ENCODE measurements at regions not wholly inside any gene's neighbourhood (a gene's known extent, or its start where the extent isn't known, plus 50 kb on each side); places are given as distances from the start of the nearest gene placed in this dataset.

DNA sequence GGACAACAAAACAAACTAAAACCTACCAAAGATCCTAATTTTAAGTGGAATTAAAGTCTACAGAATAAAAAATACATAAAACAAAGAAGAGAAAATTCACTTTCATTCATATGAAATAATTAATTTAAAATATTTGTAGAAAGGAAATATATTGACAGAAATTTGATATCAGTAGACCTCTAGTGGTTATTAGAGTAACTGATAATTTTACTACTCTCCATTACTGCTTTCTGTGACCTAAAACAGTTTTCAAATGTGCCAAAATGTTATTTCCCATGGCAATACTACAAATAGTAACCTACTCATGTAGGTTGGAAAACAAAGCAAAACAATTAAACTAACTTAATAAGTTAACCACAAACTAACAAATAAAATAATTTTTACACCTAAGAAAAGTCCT lies 147.1 kb downstream of the NOL4 start:
- DNase-seq (ENCODE audit: low spot score) = no peak

DNA sequence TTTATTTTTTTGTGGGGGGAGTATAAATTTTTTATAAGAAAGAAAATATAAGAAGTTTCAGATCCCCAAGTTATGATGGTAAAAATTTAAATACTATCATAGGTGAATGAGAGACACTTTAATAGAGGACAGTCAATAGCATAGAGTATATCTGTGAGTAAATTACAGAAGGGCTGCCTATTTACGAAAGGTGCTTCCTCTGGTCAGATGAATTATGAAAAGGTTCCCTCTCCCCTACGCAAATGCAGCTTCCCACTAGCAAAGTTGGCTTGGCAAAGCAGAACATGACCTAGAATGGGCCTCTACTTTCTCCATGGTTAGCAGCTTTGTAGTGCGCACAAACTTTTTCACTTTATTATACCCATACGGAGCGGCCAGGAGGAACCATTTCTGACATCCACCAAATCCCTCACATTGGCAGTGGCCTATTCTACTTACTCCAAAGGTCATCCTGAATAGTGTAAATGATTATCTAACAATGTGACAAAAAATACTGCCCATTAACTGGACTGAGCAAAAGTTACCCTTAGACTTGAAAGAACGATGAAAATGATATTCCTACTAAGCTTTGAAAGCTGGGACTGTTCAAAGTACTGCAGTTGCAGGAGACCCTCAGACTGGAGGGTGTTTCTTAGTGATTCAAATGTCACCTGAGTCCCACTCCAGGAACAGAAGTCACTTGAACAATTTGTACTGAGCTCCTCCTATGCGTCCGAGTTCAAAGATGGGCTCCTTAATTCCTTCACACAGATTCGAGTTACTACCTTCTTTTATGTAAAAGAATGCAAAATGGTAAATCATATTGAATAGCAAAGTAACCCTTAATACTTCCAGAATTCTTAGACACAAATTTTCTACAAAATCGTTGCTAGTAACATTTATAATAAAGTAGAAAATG lies 148.5 kb downstream of the NOL4 start:
- DNase-seq (ENCODE audit: low spot score) = no peak

DNA sequence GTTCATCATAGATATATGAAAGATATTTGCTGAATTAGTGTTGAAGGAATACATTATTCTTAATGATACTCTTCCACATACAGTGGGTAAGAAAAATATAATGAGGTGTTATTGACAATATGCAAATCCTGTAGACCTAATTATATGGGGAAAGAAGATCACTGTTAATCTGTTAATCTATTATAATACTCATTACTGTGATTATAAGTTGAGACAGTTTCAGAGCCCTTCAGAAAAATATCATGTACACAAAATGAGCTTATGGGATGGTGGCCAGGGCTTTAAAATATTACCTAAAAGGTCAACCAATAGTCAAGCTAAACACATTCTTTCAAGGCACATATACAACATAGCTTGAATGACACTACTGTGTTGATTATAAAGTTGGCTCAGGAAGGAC lies 163.5 kb downstream of the NOL4 start:
- no peak for DNase-seq (ENCODE audit: low spot score)

DNA sequence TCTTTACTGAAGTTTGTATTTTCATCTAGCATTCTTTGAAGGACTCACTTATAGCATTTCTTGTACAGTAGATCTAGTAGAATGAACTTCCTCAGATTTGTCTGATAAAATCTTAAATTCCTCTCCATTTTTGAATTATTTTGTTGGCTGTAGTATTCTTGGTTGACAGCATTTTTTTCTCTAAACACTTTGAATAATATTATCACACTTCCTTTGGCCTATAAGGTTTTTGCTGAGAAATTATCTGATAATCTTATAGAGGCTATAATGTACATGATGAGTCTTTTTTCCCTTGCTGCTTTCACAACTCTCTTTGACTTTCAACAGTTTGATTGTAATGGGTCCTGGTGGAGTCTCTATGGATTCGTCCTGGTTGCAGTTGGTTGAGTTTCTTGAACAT lies 169.5 kb downstream of the NOL4 start:
- DNase-seq (ENCODE audit: low spot score) = no peak

DNA sequence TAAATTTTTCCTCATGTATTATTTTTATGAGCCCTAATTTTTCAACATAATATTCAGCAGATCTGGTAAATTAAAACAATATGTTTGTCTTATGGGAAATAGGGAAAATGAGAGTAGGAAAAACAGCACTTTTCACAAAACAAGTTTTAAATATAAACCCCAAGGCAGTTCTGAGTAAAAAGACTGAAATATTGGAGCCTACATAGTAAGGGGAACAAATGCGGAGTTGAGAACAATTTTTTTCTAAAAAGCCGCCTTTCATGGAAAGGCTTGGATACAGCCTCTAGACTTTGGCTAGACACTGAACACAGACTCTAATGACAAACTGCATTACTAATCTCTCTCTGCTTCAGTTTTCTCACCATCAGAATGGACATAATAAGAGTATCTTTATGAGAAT lies 174.1 kb downstream of the NOL4 start:
- DNase-seq (ENCODE audit: low spot score) = no peak

DNA sequence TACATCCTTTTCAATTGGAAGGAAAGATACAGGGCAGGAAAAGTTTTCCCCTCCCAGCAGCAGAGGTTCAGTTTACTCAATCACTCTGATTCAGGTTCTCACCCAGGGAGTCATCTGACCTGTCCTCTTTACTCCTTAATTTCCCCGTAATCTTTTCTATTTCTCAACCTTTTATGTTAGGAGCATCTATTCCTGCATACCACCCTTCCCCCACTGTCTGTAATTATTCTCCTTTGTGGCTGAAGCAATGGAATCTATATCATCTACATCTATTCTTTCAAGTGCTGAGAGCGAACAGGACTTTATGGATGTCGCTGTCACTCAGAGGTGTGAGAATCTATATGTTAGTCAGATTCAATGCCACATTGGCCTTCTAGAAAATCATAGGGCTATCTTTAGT lies 175.2 kb downstream of the NOL4 start:
- DNase-seq (ENCODE audit: low spot score) = no peak

DNA sequence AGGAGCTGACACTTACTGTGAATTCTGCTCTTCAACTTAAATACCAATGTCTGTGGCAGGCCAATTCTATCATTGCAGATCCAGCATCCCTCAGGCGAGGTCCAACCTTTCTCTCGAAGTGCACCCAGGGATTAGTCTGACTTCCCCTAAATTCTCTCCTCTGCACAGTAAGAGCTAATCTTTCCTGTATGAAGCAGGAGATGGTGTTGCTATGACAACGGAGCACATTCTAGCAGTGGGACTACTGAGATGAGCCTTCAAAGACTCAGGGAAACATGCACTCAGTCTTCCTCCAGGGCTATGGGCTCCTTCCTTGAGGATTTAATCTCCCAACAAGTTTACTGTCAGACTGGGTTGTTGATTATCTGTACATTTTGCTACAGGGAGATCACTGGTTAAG lies 176.3 kb downstream of the NOL4 start:
- no peak for DNase-seq (ENCODE audit: low spot score)

DNA sequence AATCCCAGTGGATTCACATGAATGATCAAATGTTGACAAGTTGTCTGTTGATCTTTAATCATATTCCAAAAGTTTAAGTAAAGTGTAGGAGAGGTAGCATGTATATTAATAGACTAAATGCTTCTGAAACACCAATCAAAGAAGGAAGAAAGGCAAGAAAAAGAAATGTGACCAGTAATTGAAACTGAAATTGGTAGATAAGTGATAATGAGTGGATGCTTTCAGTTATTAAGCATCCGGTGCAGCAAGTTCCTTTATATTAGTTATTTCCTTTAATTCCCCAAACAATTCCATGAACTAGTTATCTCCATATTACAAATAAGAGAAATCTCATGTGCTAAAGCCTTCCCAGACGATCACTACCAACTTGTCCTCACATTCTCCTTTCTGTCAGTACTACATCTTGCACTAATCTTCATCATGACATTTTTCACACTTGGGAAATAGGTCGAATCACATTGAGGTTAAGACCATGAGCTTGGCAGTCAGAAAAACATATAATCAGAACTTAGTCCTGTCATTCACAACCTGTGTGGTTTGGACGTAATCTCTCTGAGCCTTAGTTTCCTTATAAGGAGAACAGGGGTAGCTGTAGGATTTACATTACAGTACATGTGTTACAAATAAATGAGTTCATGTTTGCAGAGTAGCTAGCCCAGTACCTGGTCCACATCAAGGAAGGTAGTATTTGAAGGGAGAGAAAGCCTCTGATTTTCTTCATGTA lies 182.1 kb downstream of the NOL4 start:
- DNase-seq (ENCODE audit: low spot score) = no peak

DNA sequence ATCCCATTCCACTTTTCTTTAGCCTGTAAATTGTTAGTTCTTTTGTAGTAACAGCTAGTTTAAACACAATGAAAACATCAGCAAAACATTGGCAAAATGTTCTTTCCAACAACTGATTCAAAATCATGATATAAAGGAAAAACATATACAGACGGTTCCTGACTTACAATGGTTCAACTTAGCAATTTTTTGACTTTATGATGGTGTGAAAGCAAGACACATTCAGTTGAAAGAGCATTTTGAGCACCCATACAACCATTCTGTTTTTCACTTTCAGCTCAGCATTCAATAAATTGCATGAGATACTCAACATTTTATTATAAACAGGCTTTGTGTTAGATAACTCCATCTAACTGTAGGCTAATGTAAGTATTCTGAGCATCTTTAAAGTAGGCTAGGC lies 185.1 kb downstream of the NOL4 start:
- no peak for DNase-seq (ENCODE audit: low spot score)

DNA sequence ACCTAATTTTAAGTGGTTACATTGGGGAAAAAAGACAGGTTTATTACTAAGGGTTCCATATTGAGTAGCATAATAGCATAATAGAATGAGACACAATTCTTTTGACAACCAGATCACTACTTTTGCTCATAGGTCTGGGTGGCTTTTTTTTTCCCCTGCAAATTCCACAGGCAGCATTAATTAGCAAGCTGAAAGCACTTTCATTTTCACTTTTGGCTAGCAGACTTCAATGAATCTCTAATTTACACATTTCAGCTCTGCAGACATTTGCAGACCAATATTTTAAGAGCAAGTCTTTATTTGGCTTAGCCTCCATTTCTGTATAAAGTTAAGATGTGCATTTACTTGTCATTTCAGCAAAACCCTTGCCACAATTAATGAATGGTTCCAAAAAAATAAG lies 185.5 kb downstream of the NOL4 start:
- DNase-seq (ENCODE audit: low spot score) = no peak

DNA sequence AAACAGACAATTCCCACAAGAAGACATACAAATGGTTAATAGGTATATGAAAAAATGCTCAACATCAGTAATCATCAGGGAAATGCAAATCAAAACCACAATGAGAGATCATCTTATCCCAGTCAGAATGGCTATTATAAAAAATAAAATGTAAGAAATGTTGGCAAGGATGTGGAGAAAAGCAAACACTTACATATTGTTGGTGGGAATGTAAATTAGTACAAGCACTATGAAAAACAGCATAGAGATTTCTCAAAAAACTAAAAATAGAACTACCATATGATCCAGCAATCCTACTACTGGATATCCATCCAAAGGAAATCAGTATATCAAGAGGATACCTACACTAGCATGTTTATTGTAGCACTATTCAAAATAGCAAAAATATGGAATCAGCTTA lies 186.6 kb downstream of the NOL4 start:
- DNase-seq (ENCODE audit: low spot score) = no peak

DNA sequence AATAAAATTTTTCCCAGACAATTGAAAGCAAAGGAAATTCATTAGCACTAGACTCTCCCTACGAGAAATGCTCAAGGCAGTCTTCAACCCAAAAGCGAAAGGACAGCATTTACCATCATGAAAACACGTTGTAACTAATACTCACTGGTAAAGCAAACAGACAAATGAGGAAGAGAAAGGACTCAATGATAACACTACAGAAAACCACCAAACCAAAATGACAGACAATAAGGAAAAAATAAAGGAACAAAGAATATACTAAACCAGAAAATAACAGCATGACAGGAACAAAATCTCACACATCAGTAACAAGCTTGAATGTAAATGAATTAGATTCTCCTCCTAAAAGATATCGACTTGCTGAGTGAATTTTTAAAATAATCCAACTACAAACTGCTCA lies 190.7 kb downstream of the NOL4 start:
- DNase-seq (ENCODE audit: low spot score) = no peak

DNA sequence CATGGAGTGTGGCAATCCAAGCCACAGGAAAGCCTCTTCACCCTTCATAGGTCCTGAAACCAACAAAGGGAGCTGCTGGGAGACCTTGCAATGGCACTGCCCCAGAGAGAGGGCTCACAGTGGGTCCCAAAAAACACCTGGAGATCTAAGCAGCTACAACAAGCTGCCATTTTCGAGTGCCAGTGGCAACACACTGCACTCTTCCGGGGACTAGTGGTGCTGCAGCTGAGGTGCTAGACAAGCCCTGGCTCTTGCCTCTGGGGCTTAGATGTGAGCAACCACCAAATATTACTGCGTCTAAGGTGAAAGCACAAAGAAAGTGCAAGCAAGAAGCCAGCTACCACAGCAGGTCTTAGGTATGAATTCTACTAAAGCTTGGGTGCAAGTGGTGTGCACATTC lies 192.9 kb downstream of the NOL4 start:
- no peak for DNase-seq (ENCODE audit: low spot score)

DNA sequence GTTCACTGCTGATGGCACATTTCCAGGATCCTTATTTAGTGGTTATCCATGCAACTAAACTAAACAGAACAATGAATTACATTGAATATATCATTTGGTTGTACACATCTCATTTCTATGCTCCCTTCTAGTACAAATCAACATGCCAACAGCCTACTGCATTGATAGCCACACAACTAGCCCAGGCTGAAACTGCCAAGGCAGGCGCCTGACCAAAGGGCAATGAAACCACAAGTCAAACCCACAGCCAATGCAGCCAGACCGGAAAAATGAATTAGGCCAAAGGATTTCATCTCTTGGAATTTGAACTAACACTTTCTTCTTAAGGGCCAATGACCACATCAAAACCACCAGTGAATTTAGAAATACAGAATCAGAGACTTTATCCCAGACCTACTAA lies 196.4 kb downstream of the NOL4 start:
- no peak for DNase-seq (ENCODE audit: low spot score)

DNA sequence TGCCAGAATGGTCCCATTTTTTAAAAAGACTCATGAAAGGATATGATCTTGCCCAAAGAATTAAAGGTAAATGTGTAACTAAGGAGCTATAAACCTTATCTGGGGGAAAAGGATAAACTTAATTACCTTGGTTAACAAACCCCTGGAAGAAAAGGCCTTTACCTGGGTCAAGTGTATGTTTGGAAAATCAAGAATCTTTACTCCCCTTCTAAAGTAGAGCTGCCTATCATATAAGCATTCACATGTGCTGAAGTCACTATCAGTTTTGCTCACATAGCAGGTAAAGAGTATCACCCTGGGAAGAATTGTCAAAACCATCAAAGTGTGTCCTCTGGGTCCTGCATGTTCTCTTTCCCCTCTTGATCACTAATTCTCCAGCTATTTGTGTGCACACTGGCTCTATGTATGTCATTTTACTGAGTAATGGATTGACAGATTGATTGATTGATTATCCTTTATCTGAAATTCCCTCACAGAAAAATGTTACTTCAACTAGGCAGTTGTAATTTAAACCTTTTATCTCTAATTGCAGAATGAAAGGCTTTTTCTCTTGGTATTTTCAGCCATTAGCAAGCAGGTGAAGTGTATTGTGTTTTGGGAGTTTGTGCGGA lies 199.4 kb downstream of the NOL4 start:
- no peak for DNase-seq (ENCODE audit: low spot score)

DNA sequence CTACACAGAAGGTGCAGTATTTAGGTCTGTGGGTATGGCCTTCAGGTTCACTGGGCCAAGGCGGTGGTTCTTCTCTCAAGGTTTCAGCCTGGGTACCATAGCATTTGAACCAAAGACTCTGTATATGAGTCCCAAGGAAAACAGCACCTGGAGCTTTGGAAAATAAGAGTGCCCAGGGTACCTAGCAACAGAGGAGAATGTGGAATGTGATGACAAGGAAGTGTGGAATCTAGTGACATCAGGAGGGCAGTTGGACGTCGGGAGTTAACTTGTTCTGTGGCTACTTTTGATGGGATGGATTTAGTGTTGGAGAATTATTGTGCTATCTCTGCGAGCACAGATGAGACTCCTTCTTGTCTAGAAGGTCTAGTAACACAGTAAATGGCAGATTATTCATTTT lies 201.2 kb downstream of the NOL4 start:
- DNase-seq (ENCODE audit: low spot score) = no peak

DNA sequence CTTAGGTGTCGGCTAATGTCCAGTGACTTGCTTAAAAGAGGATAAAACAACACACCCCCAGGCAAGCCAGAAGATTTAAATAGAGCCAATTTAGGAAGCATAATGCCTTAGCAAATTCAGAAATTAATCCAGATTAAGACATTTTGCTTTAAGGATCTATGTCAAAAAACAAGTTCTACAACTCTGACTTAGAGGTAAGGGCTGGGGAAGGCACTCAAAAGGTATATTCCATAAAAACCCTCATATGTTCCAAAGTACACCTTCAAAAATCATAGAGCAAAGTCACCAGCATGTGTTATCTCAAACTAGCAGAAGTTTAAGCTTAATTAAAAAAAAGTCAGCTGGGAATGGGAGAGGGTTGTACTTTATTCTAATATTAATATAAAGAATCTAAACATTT lies 206.4 kb downstream of the NOL4 start:
- DNase-seq (ENCODE audit: low spot score) = no peak

DNA sequence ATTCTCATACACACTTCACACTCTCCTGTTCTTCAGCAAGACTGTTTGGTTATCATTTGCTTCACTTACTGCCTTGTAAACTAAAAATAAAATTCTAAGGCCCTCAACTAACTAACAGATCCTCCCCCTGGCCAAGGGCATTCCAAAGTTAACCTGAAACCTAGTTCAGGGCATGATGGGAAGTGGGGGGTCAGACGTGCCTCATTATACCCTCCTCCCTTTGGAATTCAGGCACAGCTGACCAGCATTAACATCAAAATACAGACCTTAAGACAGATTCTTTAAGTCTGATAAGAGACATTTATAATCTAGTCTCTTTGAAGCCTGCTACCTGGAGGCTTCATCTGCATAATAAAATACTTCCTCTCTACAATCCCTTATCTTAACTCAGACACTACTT lies 221.0 kb downstream of the NOL4 start:
- no peak for DNase-seq (ENCODE audit: low spot score)

DNA sequence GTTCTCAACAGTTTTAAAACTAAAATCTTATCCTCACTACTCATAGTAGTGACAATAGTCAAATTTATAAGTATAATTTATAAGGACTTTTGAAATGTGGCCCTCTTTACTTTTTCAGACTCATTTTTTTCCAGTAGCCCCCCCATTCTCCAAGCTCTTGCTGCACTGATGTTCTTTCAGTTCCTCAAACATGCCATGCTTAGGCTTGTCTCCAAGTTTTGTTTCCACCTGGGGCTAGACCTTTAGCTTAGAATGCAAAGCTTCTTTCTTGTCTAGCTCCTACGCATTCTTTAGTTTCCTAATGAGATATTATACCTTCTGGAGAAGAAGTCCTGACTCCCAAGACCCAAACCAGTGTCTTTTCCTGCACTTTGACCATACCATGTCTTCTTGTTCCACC lies 222.6 kb downstream of the NOL4 start:
- DNase-seq (ENCODE audit: low spot score) = no peak

DNA sequence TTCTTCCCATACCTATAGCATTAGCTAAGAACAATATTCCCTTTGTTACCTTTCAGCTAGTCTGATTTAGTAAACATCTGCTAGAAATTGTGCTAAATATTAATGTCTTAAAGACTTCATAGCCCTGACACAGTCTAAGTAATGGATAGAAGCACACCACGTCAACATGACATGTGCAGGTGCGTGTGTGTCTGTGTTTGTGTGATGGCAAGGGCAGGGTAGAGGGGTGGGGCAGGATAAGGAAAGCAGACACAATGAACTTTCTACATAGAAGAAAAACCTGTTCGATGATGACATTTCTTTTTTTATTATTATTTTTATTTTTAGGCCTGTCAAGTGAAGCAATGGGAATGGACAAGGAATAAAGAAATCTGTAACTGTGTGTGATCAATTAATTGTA lies 223.3 kb downstream of the NOL4 start:
- DNase-seq (ENCODE audit: low spot score) = no peak

DNA sequence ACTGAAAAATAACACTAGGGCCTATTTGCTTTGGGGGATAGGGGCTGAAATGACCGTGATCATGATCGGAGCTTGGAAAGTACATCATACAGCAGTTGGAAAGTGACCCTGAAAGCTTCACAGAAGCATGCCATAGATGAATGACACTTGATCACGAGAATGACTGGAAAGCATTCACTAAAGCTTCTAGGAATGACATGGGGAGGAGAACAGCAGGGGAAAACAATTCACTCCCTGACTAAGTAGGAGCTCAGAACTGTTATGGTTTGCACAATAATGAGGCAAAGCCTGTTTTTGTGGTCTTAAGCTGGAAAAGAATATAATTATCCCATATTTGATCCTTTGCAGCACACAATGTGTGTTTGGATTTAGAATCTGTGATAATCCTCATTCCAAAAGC lies 237.5 kb downstream of the NOL4 start:
- no peak for DNase-seq (ENCODE audit: low spot score)

DNA sequence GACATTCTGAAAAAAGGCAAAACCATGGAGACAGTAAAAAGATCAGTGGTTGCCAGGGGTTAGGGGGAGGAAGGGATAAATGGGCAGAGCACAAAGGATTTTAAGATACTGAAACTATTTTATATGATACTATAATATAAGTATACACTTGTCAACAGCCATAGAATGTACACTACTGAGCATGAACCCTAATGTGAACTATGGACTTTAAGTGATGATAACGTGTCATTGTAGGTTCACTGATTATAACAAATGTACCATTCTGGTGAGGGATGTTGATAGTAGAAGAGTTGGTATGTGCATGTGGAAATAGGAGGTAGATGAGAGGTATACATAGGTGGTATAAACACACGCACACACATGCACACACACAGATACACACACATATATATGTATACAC lies 241.6 kb downstream of the NOL4 start:
- no peak for DNase-seq (ENCODE audit: low spot score)

DNA sequence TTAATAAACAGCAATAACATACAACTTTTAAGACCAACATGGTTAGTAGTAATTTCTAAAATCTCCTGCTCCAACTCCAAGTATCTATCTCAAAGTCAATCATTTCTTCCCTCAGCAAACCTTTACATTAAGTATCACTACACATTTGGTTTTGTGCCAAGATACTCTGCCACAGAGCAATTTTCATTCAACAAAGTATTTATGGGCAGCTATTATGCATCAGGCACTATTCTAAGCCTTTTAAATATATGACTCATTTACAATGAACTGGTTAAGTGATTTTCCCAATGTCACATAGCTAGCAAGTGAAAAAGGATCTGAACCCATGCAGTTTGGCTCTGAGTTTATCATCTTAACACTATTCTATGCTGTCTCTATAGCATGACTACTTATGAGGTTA lies 264.3 kb downstream of the NOL4 start:
- no peak for DNase-seq (ENCODE audit: low spot score)
